GM21423 (cell line): ENCODE measurements at regions not wholly inside any gene's neighbourhood (a gene's known extent, or its start where the extent isn't known, plus 50 kb on each side); places are given as distances from the start of the nearest gene placed in this dataset.

Experiments
- ATAC-seq: cut with Tn5 transposase; IDR thresholded peaks from one replicate; pipeline ENCODE4 v1.9.1; 2021; ENCODE audit warnings: mild to moderate bottlenecking, moderate library complexity; ENCODE audit not compliant: unreplicated experiment

DNA sequence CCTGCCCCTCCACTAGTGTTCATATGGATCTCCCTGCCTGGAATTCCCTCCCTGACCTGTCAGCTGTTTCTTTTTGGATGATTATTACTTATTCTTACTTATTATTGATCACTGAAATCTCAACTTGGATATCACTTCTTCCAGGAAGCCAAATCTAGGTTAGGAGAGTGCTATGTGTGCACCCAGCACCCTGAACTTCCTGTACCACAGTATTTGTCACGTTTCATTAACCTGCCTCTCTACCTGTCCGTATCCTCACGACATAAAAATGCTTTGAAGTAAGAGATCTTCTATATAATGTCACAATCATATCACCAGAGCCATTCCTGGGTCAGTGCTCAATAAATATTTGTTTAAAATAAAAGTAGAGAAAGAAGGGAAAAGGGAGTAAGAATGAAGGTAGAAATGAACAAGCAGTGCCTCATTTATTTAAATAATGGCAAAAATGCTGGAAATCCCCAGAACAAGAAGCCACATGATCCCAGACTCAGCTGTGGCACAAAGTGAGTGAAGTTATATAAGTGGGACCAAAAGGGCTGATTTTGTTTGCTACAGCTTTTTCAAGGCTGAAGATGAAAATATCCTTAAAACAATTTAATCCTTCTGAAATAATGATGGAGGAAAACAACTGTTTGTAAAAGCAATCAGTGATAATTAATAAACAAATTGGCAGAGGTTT is 88.0 kb upstream of the MANEA start:
- ATAC-seq, result no peak

DNA sequence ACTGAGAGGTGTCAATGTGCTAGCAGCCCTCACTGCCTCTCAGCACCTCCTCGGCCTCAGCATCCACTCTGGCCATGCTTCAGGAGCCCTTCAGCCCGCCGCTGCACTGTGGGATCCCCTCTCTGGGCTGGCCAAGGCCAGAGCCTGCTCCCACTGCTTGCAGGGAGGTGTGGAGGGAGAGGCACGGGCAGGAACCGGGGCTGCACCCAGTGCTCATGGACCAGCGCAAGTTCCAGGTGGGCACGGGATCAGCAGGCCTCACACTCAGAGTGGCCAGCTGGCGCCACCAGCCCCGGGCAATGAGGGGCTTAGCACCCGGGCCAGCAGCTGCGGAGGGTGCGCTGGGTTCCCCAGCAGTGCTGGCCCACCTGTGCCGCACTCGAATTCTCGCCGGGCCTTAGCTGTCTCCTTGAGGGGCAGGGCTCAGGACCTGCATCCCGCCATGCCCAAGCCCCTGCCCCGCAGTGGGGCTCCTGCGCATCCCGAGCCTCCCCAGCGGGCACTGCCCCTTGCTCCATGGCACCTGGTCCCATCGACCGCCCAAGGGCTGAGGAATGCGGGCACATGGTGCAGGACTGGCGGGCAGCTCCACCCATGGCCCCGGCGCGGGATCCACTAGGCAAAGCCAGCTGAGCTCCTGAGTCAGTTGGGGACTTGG is 80.4 kb upstream of the MANEA start:
- no peak for ATAC-seq

DNA sequence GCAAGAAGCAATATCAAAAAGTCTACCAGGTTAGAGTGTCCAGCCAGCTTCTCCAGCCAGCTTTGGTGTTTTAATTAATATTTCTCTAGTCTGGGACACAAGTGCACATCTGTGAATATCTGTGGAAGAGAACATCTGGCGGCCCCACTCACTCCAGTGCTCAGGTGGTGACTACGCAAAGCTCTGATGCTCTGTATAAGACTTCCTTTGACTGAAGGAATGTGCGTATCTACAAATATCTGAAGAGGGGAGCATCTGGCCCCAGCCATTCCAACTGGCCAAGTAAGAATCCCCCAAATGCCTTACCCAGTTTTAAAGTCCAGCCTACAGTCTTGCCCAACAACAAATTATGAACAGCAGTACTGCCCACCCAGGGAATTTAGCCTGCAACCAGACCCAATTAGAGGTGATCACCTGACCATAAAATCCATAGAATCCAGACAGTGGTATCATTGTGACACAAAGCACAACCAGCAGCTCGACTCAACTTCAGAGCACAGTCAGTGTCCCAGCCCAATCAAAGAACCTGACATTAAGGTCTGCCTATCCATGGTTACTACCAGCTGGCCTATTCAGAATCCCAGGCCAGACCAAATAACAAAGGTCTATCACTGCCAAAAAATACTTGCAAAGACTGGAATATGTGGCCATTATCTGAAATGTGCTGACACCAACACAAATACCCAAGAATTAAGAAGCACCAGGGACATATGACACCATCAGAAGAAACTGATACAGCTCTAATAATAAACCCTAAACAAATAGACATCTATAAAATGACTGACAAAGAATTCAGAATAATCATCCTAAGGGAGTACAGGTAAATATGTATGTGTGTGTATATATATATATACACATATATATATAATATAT is 76.1 kb upstream of the MANEA start:
- ATAC-seq, result no peak

DNA sequence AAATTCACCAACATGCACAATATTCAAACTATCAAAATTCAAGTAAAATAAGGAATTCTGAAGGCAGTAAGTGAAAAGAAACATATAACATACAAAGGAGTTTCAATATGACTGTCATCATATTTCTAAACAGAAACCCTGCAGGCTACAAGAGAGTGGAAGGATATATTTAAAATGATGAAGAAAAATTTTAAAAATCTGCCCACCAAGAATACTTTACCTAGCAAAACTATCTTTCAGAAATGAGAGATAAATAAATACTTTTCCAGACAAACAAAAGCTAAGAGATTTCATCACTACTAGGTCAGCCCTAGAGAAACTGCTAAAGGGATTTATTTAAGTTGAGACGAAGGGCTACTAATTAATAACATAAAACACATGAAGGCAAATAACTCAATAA is 73.8 kb upstream of the MANEA start:
- ATAC-seq, result no peak

DNA sequence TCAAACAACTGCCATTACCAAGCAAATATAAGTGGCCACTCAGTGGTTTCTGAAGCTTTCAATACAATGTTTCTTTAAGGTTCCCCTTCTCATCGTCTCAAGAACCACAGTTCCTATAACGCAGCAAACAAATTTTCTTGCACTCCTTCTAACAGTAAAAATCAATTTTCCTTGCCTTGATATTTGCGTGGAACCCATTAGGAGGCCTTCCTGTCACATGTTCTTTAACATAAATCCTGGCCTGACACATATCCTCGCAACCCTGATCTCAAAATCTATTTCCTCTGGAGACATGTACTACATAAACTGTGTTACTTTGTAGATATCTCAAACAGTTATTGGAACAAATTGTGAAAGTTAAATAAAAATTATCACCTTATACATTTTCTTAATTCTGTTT is 65.9 kb upstream of the MANEA start:
- no peak for ATAC-seq

DNA sequence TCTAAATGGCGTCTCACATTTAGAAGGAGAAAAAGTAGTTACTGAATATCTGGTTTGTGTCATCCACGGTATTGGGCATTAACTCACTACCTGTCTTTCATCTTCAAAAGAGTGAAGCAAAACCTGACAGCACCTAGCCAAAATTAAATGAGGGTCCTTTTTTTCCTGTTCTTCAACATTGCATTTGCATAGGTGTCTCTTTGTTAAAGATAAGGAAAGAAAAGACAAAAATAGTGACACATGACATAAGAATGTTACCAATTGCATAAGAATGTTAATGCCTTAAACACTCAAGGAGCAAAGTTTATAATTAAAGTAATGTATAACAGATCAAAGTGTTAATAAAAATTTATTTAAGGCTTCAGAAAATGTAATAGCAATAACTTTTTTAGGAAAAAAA is 61.4 kb upstream of the MANEA start:
- ATAC-seq, result no peak

DNA sequence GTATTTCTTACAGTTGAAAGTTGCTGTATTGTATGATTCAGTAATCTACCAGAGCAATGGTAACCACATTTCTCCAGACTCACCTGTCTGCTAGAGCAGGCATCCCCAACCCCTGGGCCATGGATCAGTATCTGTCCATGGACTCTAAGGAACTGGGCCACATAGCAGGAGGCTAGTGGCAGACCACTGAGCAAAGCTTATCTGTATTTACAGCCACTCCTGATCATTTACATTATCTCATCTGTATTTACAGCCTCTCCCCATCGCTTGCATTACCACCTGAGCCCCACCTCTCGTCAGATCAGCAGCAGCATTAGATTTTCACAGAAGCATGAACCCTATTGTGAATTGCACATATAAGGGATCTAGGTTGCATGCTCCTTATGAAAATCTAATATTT is 60.3 kb upstream of the MANEA start:
- ATAC-seq, result no peak

DNA sequence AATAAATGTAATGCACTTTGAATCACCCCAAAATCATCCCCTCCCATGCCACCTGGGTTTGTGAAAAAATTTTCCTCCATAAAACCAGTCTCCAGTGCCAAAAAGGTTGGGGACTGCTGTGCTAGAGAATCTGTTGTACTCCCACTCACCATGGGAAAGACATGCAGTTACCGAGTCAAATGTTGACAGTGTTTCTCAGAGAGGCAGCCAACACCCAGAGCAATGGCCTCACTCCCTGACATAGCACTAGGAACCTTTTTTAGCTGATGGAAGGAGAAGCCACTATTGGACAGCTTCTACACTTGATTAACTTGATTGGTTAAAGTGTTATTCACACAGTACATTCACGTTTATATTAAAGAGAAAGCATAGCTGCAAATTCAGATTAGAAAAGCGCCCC is 59.8 kb upstream of the MANEA start:
- ATAC-seq, result no peak

DNA sequence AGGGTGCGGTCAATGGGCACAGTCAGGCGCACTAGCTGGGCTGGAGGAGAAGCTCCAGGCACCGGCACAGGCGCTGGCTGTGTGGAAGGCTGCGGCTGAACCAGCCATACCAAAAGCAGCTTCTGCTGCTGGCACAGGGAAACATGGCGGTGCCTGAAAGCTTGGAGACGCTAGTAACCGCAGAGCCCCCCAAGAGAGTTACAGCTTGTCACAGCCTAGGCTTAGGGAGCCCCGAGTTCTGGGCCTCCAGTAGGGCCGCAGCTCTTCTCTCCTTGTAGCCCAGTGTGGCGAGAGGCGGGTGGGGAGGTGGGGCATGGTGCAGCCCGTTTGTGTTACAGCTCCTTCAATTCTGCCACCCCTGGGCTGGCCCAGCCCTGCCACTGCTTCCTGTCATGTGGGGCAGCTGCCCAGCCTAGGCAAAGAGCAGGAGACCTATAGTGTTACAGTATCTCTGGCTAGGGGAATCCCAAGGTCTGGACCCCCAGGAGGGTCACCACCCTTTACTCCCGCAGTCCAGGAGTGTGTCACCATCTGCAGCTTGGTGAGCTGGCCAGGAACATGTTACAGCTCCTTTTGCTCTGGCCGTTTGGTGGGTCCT is 58.6 kb upstream of the MANEA start:
- no peak for ATAC-seq

DNA sequence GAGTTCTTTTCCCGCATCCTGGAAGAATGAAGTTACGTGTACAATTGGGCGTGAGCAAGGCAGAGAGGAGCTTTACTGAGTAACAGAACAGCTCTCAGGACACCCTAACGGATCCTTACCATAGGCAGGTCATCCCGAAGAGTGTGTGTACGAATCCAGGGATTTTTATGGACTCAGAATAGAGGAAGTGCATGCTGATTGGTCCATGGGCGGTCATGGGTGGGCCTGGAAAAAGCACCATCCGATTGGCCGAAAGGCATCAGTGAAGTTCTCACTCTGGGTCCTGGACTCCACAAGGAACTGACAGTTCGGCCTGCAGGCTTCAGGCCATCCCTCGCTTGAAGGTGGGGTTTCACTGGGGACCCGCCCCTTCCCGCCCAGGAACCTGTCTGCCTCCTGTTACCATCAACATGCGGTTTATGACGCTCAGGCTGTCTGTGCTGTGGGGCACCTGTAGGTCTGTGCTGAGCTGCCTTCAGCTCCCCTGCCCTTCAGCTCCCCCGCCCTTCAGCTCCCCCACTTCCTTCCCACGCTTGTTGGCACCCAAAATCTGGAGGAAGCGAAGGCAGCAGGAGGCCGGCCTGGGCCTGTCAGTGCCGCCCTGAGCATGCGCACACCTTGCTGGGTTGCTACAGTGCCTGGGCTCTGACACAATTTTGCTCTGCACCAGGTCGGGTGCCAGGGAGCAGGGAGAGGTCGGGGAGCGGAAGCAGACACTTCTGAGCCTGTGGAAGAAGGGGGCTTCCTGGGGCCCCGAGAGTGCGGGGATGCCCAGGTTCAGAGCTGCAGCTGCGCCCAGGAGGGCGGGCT is 57.9 kb upstream of the MANEA start:
- ATAC-seq, result no peak

DNA sequence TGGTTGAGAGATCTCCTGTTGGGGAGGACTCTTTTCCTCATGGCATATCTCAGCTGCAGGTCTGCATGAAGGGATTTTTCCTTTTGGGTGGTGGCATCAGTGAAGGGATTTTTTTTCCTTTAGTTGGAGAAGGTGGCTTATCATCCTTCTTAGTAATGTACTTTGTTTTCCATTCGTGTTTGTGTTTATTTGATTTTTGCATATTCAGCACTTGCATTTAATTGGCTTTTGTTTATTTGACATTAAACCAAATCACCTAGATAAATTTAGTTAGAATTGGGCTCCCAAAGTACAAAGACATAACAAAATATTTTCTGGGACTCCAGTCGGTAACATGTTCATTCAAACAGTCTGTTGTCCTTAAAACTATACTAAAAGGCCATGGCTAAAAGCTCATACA is 56.2 kb upstream of the MANEA start:
- ATAC-seq, result no peak
